ENCODE measurements at regions not wholly inside any gene's neighbourhood (a gene's known extent, or its start where the extent isn't known, plus 50 kb on each side); places are given as distances from the start of the nearest gene placed in this dataset.

DNA sequence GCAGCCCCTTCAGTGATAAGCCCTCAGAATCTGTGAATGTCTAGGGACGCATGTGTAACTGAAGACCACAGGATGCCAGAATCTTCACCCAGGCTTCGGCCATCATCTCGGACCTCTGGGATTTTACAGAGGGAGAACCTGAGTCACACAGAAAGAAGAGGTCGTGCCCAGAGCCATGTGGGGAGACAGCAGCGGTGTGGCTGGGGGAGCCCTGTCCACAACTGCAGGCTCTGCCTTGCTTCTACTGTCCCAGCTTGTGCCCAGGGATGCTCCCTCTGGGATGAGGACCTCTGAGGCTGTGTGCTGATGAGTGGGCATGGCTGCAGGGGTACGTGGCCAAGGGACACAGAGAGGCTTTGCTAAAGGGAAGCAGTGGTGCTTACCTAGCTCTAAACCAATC, 582.0 kb downstream of the TBC1D22A start (continued):
- TF ChIP-seq RNF219 (CRISPR knock-in tag; IDR thresholded peaks at IDR 0.05) (no peak), PHF21A (CRISPR knock-in tag; IDR thresholded peaks at IDR 0.05) (no peak), ZNF446 (CRISPR knock-in tag; IDR thresholded peaks at IDR 0.05) (no peak)

DNA sequence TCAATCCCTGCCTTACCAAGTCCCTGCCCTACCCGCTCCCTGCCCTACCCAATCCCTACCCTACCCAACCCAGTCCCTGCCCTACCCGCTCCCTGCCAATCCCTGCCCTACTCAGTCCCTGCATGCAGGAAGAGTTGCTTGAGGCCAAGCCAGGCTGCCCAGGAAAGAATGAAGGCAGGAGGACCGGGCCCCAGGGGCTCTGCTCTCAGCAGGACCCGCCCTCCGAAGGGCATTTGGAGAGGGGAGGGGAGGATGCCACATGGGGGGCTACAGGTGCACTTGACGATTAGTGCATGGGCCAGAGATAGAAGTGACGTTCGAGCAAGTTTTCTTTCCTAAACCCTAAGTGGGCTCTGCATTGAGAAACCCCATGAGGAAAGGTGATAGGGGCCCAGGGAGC, 581.2 kb downstream of the TBC1D22A start:
- H4K20me1 ChIP-seq (ENCODE audit: insufficient read depth, low read length) = no peaks in the 10 kb centered on the region
- no peak for DNase-seq (ENCODE audit: low spot score)
- no peak overlapping the region for H2AFZ ChIP-seq (ENCODE audit: low read length)
- no peak overlapping the region for H3K9ac ChIP-seq (ENCODE audit: insufficient read depth, low read depth, low read length)
- no peaks in the 10 kb centered on the region for H3K79me2 ChIP-seq (ENCODE audit: insufficient read depth, low read length)
- ChIA-PET CTCF (ENCODE audit: low intra/inter-chr PET ratio, low total read pairs) (no interaction called here), POLR2A (no interaction called here)
- no peaks in the 10 kb centered on the region for H3K36me3 ChIP-seq (replicated peaks in 1 of 2; ENCODE audit: control insufficient read depth in 1 of 2, insufficient read depth in 2 of 2, low read length in 2 of 2)
- no TSS peak for BruUV-seq (replicated peaks)
- H3K27ac ChIP-seq (ENCODE audit: extremely low read length, insufficient read depth, low read length) = no peak overlapping the region
- no peak overlapping the region for H3K4me3 ChIP-seq (replicated peaks in 1 of 3; ENCODE audit: insufficient read depth in 1 of 3, low read depth in 2 of 3, low read length in 3 of 3)
- no peak overlapping the region for H3K4me2 ChIP-seq (ENCODE audit: low read depth, low read length)
- H3K27me3 ChIP-seq (ENCODE audit: control insufficient read depth in 1 of 2, insufficient read depth in 2 of 2, low read length in 2 of 2) = peaks cover 1 to 17% of the 10 kb centered on the region in 2 experiments; a peak in 4 of 5 replicates
- ATAC-seq = no peak
- in situ Hi-C loops (cut with HindIII; ENCODE audit: extremely low pct_ligation_motif_present, low pct_unique_long_range_greater_than_20kb) = no loop called here
- WGBS (ENCODE audit: low lambda C conversion rate) = 7% methylated on average over 8 of the region's 8 CpGs
- H3K9me3 ChIP-seq (ENCODE audit: low read length) = no peaks in the 10 kb centered on the region
- no peaks in the 10 kb centered on the region for H3K4me1 ChIP-seq (ENCODE audit: insufficient read depth, low read length)
- FAIRE-seq = no peak
- intact Hi-C loops (cut with micrococcal nuclease; ENCODE audit: unreplicated experiment) = no loop called here
- TF ChIP-seq CSRNP1 (CRISPR knock-in tag; IDR thresholded peaks at IDR 0.05) (no peak), ZNF670 (CRISPR knock-in tag; IDR thresholded peaks at IDR 0.05; ENCODE audit: borderline replicate concordance) (no peak), ZSCAN31 (CRISPR knock-in tag; IDR thresholded peaks at IDR 0.05; ENCODE audit: low read depth) (no peak), NR2F2 (IDR thresholded peaks at IDR 0.05; ENCODE audit: borderline replicate concordance, low read depth) (no peak), ELF3 (CRISPR knock-in tag; IDR thresholded peaks at IDR 0.05) (no peak), ZNF224 (CRISPR knock-in tag; IDR thresholded peaks at IDR 0.05) (no peak), ZNF780A (CRISPR knock-in tag; IDR thresholded peaks at IDR 0.05) (no peak), E2F2 (CRISPR knock-in tag; IDR thresholded peaks at IDR 0.05; ENCODE audit: borderline replicate concordance) (no peak), CENPT (CRISPR knock-in tag; IDR thresholded peaks at IDR 0.05; ENCODE audit: low read depth) (no peak), ZNF451 (CRISPR knock-in tag; IDR thresholded peaks at IDR 0.05) (no peak), HMGXB4 (CRISPR knock-in tag; IDR thresholded peaks at IDR 0.05; ENCODE audit: borderline replicate concordance in 1 of 2, low read depth in 1 of 2) (no peak), PLRG1 (conservative IDR thresholded peaks at IDR 0.05) (no peak), NRL (CRISPR knock-in tag; IDR thresholded peaks at IDR 0.05; ENCODE audit: borderline replicate concordance) (no peak), ZNF260 (CRISPR knock-in tag; IDR thresholded peaks at IDR 0.05; ENCODE audit: borderline replicate concordance, low read depth) (no peak)
- TF ChIP-seq, protein P1, sequence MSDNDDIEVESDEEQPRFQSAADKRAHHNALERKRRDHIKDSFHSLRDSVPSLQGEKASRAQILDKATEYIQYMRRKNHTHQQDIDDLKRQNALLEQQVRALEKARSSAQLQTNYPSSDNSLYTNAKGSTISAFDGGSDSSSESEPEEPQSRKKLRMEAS (IDR thresholded peaks at IDR 0.05) = no peak

Measured in HepG2 (cell line).